Uterus (tissue), 2 donors: ENCODE measurements at regions not wholly inside any gene's neighbourhood (a gene's known extent, or its start where the extent isn't known, plus 50 kb on each side); places are given as distances from the start of the nearest gene placed in this dataset.

Source experiments
- CTCF ChIP-seq, 4 experiments: fragments of 200-600 bp in 2 of 4; fragments of 450-650 bp in 2 of 4; sonication (generic) in 2 of 4; IDR thresholded peaks; one replicate each; pipeline ENCODE4 v1.5.1; 2016 to 2019; ENCODE audit warnings: antibody characterized with exemption in 4 of 4, mild to moderate bottlenecking in 2 of 4, moderate library complexity in 1 of 4
- POLR2A ChIP-seq, 2 donors: fragments of 450-650 bp; IDR thresholded peaks; one replicate each; pipeline ENCODE4 v1.6.1; 2016; ENCODE audit warnings: antibody characterized with exemption in 2 of 2, mild to moderate bottlenecking in 1 of 2, moderate library complexity in 1 of 2

- no peak for TF ChIP-seq POLR2A (IDR thresholded peaks at IDR 0.05)
- no peak for TF ChIP-seq CTCF (IDR thresholded peaks at IDR 0.05)
Measured at GRCh38 chr1:239918634-239919033, 173.0 kb upstream of the FMN2 start.
